Stimulated activated CD8-positive, alpha-beta memory T cell treated with anti-CD3 and anti-CD28 coated beads, Interleukin-15, amount 100 ng/mL, for 4 hours (primary cell): ENCODE measurements at regions not wholly inside any gene's neighbourhood (a gene's known extent, or its start where the extent isn't known, plus 50 kb on each side); places are given as distances from the start of the nearest gene placed in this dataset.

Experiments
- DNase-seq, 2 donors: peaks; one replicate each; pipeline ENCODE4 v3.0.0-alpha.2; 2020; ENCODE audit warnings: low read depth in 2 of 2

GRCh38 chr17:79539944-79540705 is 70.7 kb downstream of the RBFOX3 start:
- no peak for DNase-seq

GRCh38 chr17:79538291-79538690 is 72.6 kb downstream of the RBFOX3 start:
- DNase-seq, result no peak

- no peak for DNase-seq
These were observed 73.2 kb downstream of the RBFOX3 start for GRCh38 chr17:79537686-79538085.

GRCh38 chr17:79537061-79537460 is 73.8 kb downstream of the RBFOX3 start:
- no peak for DNase-seq

DNA sequence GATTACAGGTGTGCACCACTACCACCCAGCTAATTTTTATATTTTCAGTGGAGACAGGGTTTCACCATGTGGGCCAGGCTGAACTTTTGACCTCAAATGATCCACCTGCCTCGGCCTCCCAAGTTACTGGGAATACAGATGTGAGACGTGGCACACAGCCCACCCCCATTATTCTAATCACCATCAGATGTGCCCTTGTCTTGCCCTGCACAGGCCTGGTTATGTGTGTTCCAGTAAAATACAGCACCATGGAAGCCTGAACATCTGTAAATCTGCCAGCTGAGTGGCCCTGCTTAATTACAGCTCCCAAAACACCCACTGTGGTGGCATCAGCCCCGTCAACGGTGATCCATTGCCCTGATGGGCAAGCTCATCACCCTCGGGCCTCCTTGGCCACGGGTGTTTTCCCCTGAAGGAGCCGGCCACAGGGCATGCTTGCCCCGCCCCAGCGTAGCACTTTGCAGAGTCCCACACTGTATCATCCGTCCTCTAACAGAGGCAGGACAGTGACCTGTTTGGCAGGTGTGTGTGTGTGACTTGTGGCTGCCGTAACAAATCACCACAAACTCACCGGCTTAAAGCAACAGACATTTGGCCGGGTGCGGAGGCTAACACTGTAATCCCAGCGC is 74.5 kb downstream of the RBFOX3 start:
- DNase-seq, result no peak

DNA sequence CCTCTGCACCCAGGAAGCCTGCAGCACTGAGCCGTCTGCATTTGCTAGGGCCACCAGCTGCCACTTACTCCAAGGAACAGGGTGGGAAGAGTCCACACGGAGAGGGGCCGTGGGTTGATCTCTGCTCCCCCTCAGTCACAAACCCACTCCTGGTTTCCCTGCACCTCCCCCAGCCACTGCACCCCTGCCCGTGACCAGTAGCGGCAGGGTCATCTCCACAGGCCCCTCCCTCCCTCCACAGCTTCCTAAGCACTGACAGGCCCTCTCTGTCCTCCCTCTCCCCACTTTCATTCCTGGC is 75.2 kb downstream of the RBFOX3 start:
- no peak for DNase-seq

DNA sequence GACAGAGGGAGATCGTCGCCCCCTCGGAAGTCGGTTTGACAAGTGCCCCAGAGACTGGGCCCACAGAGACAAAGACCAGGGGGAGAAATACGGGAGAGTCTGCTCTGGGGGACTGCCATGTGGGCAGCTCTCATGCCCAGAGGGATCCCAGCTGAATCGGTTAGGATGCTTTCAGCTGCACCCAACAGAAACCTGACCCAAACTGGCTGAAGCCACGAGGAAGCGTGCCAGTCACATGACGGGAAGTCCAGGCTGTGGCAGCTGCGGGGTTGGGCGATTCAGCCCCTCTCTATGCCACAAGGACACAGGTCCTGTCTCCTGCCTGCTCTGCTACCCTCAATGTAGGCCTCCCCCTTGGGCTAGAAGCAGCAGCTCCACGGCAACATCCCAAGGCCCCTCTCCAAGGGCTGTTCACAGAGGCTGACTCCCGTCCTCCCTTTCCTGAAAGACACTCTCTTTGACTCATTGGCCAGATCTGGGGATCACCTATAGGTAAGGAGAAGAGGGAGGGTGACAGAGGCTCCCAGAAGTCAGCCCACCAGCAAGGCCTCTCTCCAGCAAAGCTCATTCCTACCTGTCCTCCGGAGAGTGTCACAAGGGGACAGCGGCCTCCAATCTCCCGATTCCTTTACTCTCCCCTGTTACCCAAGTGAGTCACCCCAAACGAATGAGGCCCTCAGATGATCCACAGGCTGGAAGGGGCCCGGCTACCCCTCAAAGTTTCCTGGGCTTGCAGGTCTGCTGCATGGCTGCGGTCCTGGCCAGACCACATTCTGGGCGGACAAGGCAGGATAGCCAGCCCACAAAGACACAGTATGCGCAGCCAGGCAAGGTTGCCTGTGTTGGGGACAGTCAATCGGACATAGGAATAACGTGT is 75.8 kb downstream of the RBFOX3 start:
- DNase-seq, result no peak

DNA sequence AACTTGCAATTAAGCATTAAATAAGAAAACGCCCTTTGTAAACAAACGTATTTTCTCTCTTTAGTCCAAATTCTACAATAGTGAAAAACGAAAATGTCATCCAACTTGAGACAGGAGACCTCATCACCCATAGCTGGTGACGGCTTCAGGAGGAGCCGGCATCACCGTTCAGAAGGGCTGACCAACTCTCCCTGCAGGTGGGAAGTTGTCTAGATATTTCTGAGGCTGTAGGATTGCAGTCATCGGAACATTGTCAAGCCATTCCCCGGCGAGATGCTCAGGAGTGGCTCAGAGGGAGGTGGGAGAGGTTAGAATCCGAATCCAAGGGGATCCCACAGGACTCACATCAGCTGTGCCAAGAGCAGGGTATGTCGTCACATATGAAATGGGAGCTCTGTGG is 76.7 kb downstream of the RBFOX3 start:
- DNase-seq, result no peak

DNA sequence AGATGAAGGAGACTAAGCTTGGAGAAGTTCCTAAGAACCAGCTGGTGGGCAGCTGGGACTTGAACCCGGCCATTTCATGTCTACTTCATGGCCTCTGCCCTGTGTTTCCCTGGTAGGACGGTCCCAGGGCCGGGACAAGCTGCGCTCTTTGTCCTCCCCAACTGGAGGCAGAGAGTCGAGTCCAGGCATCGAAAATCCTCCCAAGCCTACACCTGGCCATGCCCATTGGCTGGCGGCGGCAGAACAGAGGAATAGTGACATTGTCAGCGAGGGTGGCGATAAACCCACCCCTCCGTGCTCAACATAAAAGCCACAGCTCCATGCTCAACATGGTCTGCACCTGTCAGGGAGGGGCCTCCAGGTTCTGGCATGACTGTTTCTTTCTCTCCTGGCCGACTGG is 77.7 kb downstream of the RBFOX3 start:
- DNase-seq, result no peak

- no peak for DNase-seq
These were observed 78.6 kb downstream of the RBFOX3 start for GRCh38 chr17:79532107-79532790.

DNA sequence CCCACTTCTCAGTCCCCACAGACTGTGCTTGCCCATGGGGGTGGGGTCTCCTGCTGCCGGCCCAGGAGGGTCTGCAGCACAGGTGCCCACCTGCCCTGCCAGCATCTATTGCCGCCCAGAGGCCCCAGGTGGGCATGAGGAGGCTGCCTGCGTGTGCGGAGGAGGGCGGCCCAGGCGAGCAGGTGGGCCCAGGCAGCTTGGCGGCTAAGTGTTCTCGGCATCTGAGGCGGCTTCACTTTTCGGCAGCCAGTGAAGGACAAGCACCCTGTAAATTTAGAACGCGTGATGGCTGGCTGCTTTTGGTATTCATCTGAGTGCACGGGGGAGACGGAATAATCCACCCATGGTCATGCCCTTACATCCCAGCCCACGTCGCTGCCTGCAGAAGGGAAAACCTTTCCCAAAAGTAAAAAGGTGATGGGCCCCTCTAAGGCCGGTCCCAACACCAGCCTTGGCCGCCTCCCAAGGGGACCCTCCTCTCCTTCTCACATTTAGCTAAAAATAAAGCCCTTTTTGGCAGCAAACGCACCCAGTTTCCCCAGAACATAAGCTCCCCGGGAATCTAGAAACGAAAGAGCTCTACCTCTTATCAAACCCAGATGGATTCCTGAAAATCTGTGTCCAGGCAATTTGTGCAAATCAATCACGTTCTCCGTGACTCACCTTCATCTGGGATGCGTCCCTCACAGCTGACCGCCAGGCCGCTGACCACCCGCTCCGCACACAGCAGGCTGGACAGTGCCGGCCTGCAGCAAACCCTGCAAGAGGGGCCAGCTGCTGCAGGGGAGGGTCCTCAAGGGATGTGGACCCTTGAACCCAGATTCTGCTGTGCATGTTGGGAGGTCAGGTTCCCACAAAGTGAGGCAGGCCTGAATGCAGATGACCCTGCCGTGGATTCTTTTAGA is 79.4 kb downstream of the RBFOX3 start:
- DNase-seq, result no peak

DNA sequence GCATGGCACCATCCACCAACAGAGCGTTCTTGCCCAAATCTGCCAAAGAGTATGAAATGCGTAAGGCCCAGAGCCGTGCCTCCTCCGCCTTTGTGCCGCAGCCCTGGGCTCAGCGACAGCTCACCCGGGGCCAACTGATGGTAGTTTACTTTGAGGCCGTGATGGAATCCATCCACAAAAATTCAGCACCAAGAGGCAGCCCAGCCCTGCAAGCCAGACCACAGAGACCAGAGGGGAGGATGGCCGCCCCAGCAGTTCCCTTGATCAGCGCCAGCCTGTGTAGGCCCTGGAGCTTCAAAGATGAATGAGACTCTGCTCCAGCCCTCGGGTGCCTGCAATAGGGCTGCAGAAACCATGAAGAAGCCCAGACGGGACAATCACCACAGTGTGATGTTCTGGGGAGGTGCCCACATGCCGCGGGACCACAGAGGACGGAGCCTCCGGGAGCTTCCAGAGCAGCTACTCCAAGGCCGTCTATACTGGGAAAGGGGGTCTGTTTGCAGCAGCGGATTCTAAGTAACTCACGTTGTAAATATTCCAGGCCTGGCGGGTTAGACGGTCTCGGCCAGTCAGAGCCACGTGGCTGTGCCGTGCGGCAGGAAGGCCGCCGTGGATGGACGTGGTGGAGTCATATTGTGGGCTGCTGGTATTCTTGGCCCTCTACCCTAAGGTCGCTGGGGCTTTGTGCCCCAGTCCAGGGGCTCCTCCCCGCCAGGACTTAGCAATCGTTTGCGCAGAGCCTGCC is 80.3 kb downstream of the RBFOX3 start:
- DNase-seq, result no peak

GRCh38 chr17:79529661-79530081 is 81.2 kb downstream of the RBFOX3 start:
- DNase-seq, result no peak

DNA sequence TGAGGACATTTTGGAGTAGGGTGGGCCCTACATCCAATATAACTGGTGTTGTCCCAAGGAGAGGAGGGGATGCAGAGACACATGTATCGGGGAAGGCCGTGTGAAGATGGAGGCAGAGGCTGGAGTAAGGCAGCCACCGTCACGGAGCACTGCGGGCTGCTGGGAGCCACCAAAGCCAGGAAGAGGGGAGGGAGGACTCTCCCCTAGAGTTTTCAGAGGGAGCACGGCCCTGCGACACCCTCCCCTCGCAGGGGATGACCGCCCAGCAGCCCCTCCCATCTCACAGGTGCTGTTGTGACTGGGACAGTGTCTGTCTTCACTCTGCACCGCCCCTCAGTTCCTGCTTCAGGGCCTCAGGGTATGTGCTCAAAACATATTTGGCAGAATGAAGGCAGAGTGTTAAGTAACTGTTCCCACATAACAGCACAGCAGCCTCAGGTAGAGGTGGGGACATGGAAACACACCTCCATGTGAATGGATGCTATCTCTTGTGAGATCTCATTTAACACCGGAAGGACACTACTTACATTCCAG is 82.2 kb downstream of the RBFOX3 start:
- DNase-seq, result no peak

DNA sequence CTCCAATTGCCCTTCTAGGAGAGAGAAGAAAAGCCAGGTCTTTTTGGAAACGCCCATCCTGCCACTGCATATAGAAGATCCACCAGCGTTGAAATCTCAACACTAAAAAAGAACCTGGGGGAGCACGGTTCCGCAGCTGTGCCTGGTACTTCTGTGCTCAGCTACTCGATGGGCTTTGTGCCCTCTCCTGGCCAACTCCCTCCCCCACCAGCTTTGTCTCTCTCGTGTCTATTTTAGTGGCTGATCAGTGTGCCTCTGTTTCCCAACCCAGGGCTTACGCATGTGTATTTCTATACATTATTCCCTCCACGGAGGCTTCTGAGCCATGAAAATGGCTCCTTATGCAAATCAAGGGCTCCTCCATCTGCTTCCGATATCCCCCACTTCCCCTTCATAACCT is 83.5 kb downstream of the RBFOX3 start:
- DNase-seq, result no peak

DNA sequence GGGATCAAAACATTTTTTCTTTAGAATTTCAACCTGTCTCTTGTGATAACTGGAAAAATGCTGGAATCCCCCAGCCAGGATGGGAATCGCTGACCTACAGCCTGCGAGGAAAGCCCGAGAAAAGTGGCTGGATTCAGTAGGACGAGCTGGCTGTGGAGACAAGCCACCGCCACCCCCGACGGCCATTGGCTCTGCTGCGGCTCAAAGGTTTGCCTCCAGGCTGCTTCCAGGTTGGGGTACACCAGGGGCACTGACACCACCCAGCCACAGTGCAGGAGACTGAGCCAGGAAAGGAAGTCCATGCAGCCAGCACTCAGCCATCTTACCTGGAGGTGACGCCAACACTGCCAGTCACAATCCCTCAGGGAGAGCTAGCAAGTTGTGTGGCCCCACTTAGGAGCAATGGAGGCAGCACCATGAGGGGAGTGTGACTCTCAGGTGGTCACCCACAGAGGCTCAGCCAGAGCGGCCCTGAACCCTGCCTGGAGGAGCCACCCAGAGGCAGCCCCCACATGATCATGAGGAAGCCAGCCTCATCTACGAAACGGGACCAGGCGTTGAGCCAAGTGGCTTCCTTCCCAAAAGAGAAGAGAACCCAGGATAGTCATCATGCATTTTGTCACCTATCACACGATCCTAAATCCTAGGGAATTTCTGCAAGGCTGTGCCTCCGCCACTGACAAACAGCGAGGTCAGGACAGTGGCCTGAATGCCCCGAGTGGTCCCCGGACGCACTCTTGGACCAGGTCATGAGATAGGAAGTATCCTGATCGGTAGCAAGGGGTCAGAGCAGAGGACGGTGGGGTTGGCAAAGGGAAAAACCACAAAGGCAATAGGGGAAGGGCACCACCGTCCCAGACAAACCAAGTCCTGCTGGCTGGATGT is 84.8 kb downstream of the RBFOX3 start:
- DNase-seq, result no peak

GRCh38 chr17:79524213-79525187 is 86.4 kb downstream of the RBFOX3 start:
- no peak for DNase-seq

GRCh38 chr17:79522414-79522813 is 88.4 kb downstream of the RBFOX3 start:
- no peak for DNase-seq
